K562 (cell line): ENCODE measurements at regions not wholly inside any gene's neighbourhood (a gene's known extent, or its start where the extent isn't known, plus 50 kb on each side); places are given as distances from the start of the nearest gene placed in this dataset.

ENCODE experiments used
- AFF4 ChIP-seq: sonication (generic); formaldehyde crosslinking; IDR thresholded peaks from 2 replicates; pipeline ENCODE4 v1.8.0; 2023; ENCODE audit warnings: mild to moderate bottlenecking, missing genetic modification reagents
- ARID1B ChIP-seq: fragments of 450-650 bp; IDR thresholded peaks from 2 replicates; pipeline ENCODE4 v1.6.1; 2016; ENCODE audit warnings: antibody characterized with exemption, mild to moderate bottlenecking, inconsistent platforms
- CTCF ChIP-seq, 3 experiments: IDR thresholded peaks in 2 of 3; conservative IDR thresholded peaks in 1 of 3; 2 replicates each; pipeline ENCODE4 v1.5.1; 2011 to 2012; ENCODE audit warnings: low read length in 3 of 3, mild to moderate bottlenecking in 3 of 3, control low read depth in 2 of 3, improper control_type of control experiment in 1 of 3, inconsistent platforms in 1 of 3, low read depth in 1 of 3, mixed read lengths in 1 of 3, moderate library complexity in 1 of 3; ENCODE audit not compliant: insufficient read depth in 2 of 3
- ELF1 ChIP-seq: fragments of 200-800 bp; sonication (Bioruptor generic); IDR thresholded peaks from 2 replicates; pipeline ENCODE4 v1.6.1; 2016; ENCODE audit warnings: missing genetic modification characterization, missing compliant biosample characterization
- EP300 ChIP-seq: IDR thresholded peaks from 2 replicates; pipeline ENCODE4 v1.6.1; 2012; ENCODE audit warnings: low read length, improper control_type of control experiment
- HDAC1 ChIP-seq, 2 experiments: fragments of 450-650 bp; IDR thresholded peaks; 2 replicates each; pipeline ENCODE4 v1.6.1; 2016 to 2017; ENCODE audit warnings: inconsistent platforms in 1 of 2, mild to moderate bottlenecking in 1 of 2, moderate library complexity in 1 of 2
- HMGXB4 ChIP-seq: sonication (generic); formaldehyde crosslinking; IDR thresholded peaks from 2 replicates; pipeline ENCODE4 v1.8.1; 2023; ENCODE audit warnings: mild to moderate bottlenecking, missing genetic modification reagents
- MED1 ChIP-seq: sonication (generic); formaldehyde crosslinking; IDR thresholded peaks from 2 replicates; pipeline ENCODE4 v1.8.1; 2023; ENCODE audit warnings: missing genetic modification reagents, borderline replicate concordance
- MEIS2 ChIP-seq: fragments of 450-650 bp; IDR thresholded peaks from 2 replicates; pipeline ENCODE4 v1.6.1; 2014; ENCODE audit warnings: mild to moderate bottlenecking; ENCODE audit not compliant: partially characterized antibody
- MXD1 ChIP-seq: fragments of 250-450 bp; sonication (Bioruptor Pico); IDR thresholded peaks from 2 replicates; pipeline ENCODE4 v1.8.0; 2021; ENCODE audit warnings: borderline replicate concordance, mild to moderate bottlenecking, moderate library complexity; ENCODE audit not compliant: poor library complexity, severe bottlenecking
- POLR2AphosphoS5 ChIP-seq: IDR thresholded peaks from 2 replicates; pipeline ENCODE4 v1.6.1; 2011; ENCODE audit warnings: mild to moderate bottlenecking, low read depth, low read length, moderate library complexity; ENCODE audit not compliant: control insufficient read depth, insufficient read depth
- ZNF280B ChIP-seq: fragments of 250-450 bp; sonication (Bioruptor Pico); IDR thresholded peaks from 2 replicates; pipeline ENCODE4 v1.5.1; 2021; ENCODE audit warnings: mild to moderate bottlenecking
- TF ChIP-seq, protein P1 (sequence below): fragments of 250-450 bp; sonication (Bioruptor Pico); IDR thresholded peaks from 2 replicates; pipeline ENCODE4 v1.5.0; 2020; ENCODE audit warnings: mild to moderate bottlenecking
- TF ChIP-seq, protein P2 (sequence below): fragments of 450-650 bp; formaldehyde crosslinking; IDR thresholded peaks from 2 replicates; pipeline ENCODE4 v1.4.0; 2020; ENCODE audit warnings: mild to moderate bottlenecking, mixed read lengths

DNA sequence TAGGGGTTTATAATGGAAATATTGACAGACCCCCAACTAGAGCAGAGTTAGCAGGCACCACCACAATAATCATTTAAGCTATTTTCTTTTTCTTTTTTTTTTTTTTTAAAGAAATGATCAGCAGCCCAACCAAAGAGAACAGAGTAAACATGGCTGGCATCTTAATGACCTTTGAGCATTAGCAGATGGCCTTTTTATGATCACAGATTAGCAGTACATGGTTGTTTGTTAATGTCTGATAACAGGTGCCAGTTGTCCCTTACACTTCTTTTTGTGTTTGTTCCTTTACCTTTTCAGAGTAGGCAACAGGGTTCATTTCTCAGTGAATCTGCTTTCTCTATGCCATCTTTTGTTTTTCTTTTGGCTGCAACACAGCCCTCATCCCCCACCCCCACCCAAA, 747.0 kb downstream of the BCL11A start:
- TF ChIP-seq AFF4 = no peak
- TF ChIP-seq EP300 = no peak
- TF ChIP-seq MEIS2 = no peak
- no peak for TF ChIP-seq ARID1B
- no peak for TF ChIP-seq HDAC1 (IDR thresholded peaks at IDR 0.05)
- no peak for TF ChIP-seq POLR2AphosphoS5
- TF ChIP-seq, protein P1, sequence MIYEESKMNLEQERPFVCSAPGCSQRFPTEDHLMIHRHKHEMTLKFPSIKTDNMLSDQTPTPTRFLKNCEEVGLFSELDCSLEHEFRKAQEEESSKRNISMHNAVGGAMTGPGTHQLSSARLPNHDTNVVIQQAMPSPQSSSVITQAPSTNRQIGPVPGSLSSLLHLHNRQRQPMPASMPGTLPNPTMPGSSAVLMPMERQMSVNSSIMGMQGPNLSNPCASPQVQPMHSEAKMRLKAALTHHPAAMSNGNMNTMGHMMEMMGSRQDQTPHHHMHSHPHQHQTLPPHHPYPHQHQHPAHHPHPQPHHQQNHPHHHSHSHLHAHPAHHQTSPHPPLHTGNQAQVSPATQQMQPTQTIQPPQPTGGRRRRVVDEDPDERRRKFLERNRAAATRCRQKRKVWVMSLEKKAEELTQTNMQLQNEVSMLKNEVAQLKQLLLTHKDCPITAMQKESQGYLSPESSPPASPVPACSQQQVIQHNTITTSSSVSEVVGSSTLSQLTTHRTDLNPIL = no peak
- no peak for TF ChIP-seq MXD1 (CRISPR knock-in tag)
- TF ChIP-seq MED1 = no peak
- TF ChIP-seq ELF1 = no peak
- TF ChIP-seq, protein P2, sequence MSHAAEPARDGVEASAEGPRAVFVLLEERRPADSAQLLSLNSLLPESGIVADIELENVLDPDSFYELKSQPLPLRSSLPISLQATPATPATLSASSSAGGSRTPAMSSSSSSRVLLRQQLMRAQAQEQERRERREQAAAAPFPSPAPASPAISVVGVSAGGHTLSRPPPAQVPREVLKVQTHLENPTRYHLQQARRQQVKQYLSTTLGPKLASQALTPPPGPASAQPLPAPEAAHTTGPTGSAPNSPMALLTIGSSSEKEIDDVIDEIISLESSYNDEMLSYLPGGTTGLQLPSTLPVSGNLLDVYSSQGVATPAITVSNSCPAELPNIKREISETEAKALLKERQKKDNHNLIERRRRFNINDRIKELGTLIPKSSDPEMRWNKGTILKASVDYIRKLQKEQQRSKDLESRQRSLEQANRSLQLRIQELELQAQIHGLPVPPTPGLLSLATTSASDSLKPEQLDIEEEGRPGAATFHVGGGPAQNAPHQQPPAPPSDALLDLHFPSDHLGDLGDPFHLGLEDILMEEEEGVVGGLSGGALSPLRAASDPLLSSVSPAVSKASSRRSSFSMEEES (CRISPR knock-in tag) = no peak
- TF ChIP-seq CTCF (IDR thresholded peaks at IDR 0.05 in 2 of 3, conservative IDR thresholded peaks at IDR 0.05 in 1 of 3; ENCODE audit: insufficient read depth in 2 of 3, low read depth in 1 of 3, low read length in 3 of 3) = no peak
- TF ChIP-seq ZNF280B (CRISPR knock-in tag) = no peak
- TF ChIP-seq HMGXB4 (CRISPR knock-in tag) = no peak
